H1 (cell line): ENCODE measurements at regions not wholly inside any gene's neighbourhood (a gene's known extent, or its start where the extent isn't known, plus 50 kb on each side); places are given as distances from the start of the nearest gene placed in this dataset.

ENCODE experiments used
- KDM1A ChIP-seq: fragments of 200-600, 300-600 bp; sonication (generic); IDR thresholded peaks from 2 replicates; pipeline ENCODE4 v1.7.1; 2016; ENCODE audit warnings: mild to moderate bottlenecking, low read length, borderline replicate concordance
- NRF1 ChIP-seq: IDR thresholded peaks from 2 replicates; pipeline ENCODE4 v1.6.1; 2011; ENCODE audit warnings: mild to moderate bottlenecking, low read depth, low read length, improper control_type of control experiment
- TAF1 ChIP-seq: IDR thresholded peaks from 2 replicates; pipeline ENCODE4 v1.6.1; 2011; ENCODE audit warnings: mild to moderate bottlenecking, low read depth, low read length
- ZNF274 ChIP-seq: IDR thresholded peaks from 2 replicates; pipeline ENCODE4 v1.7.0; 2012; ENCODE audit warnings: low read length, borderline replicate concordance; ENCODE audit errors: extremely low read depth
- TF ChIP-seq, protein P1 (sequence below), 3 experiments: IDR thresholded peaks; 1 replicate in 2 of 3; 2 replicates in 1 of 3; pipeline versions ENCODE4 v1.5.1 to v1.6.1; 2011; ENCODE audit warnings: low read length in 3 of 3, mild to moderate bottlenecking in 3 of 3, inconsistent platforms in 2 of 3, low read depth in 1 of 3, moderate library complexity in 1 of 3; ENCODE audit not compliant: insufficient read depth in 1 of 3; ENCODE audit errors: control extremely low read depth in 1 of 3
- TF ChIP-seq, protein P2 (sequence below): IDR thresholded peaks from 2 replicates; pipeline ENCODE4 v1.6.1; 2012; ENCODE audit warnings: inconsistent platforms
- TF ChIP-seq, protein P3 (sequence below): IDR thresholded peaks from 2 replicates; pipeline ENCODE4 v1.6.1; 2011; ENCODE audit warnings: low read depth, mild to moderate bottlenecking, low read length; ENCODE audit not compliant: insufficient read depth

DNA sequence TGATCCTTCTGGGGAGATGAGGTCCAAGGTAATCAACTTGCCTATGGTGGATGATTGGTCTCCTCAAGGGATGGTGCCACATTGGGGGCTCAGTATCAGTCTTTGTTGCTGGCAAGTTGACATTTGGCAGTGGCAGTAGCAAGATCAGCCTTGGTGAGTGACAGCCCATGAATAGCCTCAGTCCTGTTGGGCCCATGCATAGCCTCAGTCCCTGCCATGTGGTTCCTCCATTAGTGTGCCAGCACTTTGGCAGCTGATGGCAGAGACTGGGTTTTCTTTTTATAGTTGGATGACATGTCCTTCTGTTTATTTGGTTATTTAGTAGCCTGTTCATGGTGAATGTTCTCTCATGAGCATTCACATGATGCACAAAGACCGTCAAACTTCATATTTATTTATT lies 179.6 kb downstream of the CBLN1 start:
- TF ChIP-seq ZNF274: no peak
- TF ChIP-seq, protein P1, sequence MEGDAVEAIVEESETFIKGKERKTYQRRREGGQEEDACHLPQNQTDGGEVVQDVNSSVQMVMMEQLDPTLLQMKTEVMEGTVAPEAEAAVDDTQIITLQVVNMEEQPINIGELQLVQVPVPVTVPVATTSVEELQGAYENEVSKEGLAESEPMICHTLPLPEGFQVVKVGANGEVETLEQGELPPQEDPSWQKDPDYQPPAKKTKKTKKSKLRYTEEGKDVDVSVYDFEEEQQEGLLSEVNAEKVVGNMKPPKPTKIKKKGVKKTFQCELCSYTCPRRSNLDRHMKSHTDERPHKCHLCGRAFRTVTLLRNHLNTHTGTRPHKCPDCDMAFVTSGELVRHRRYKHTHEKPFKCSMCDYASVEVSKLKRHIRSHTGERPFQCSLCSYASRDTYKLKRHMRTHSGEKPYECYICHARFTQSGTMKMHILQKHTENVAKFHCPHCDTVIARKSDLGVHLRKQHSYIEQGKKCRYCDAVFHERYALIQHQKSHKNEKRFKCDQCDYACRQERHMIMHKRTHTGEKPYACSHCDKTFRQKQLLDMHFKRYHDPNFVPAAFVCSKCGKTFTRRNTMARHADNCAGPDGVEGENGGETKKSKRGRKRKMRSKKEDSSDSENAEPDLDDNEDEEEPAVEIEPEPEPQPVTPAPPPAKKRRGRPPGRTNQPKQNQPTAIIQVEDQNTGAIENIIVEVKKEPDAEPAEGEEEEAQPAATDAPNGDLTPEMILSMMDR (IDR thresholded peaks at IDR 0.05; ENCODE audit: control extremely low read depth in 1 of 3, insufficient read depth in 1 of 3, low read depth in 1 of 3, low read length in 3 of 3): no peak
- TF ChIP-seq, protein P2, sequence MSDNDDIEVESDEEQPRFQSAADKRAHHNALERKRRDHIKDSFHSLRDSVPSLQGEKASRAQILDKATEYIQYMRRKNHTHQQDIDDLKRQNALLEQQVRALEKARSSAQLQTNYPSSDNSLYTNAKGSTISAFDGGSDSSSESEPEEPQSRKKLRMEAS: no peak
- TF ChIP-seq NRF1: no peak
- no peak for TF ChIP-seq KDM1A
- TF ChIP-seq, protein P3, sequence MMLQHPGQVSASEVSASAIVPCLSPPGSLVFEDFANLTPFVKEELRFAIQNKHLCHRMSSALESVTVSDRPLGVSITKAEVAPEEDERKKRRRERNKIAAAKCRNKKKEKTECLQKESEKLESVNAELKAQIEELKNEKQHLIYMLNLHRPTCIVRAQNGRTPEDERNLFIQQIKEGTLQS: no peak
- TF ChIP-seq TAF1: no peak
